HG02798 (cell line): ENCODE measurements at regions not wholly inside any gene's neighbourhood (a gene's known extent, or its start where the extent isn't known, plus 50 kb on each side); places are given as distances from the start of the nearest gene placed in this dataset.
A peak's percentile ranks its signal among the peaks of the same experiment; 100 is the strongest.

Experiments
- ATAC-seq: cut with Tn5 transposase; IDR thresholded peaks from one replicate; pipeline ENCODE4 v1.9.1; 2021; ENCODE audit warnings: mild to moderate bottlenecking; ENCODE audit not compliant: unreplicated experiment, poor library complexity

DNA sequence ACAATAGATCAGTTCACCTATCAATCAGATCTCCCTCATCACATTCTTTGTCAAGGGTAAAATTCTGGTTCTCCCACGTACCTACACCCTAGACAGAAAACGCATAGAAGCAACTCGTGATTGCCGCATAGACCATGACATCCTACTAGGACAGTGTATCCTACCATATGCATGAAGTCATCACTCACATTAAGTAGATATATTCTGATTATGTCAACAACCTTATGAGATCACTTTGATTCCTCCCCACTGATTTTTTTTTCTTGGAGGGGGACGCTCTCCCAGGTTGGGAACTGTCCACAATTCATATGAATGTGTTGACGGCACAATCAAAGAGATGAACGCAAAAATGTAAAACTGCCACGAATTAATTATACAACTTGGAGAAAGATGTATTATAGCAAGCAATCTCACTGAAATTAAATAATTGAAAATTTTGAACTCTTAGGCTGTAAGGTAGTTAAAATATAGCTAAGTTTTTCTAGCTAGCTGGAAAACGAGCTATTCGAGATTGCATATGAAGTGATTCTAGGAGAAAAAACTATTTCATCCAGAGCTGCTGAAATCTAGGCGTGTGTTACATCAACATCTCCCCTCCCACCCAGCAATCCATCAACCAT is 82.5 kb upstream of the CCDC28A start:
- no peak for ATAC-seq

DNA sequence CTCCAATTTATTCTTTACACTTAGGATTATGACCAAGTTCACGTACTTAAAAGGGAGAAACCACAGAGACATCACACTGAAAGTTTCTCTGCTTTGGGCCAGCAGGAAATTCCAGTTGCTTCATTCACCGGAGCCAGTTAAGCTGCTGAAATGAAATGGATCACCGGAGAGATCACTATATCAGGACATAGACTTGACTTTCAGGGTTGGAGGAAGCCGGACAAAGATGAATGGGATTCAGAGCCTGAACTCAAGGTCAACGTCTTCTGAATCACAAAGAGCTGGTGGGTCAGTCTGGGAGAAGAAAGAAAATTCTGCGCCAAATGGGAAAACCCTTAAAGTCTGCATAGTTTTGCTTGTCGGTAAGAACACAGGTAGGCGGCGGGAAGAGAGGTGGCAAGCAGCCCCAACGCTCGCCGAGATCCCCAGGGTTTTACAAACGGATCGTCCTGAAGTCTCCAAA is 81.9 kb upstream of the CCDC28A start:
- no peak for ATAC-seq

DNA sequence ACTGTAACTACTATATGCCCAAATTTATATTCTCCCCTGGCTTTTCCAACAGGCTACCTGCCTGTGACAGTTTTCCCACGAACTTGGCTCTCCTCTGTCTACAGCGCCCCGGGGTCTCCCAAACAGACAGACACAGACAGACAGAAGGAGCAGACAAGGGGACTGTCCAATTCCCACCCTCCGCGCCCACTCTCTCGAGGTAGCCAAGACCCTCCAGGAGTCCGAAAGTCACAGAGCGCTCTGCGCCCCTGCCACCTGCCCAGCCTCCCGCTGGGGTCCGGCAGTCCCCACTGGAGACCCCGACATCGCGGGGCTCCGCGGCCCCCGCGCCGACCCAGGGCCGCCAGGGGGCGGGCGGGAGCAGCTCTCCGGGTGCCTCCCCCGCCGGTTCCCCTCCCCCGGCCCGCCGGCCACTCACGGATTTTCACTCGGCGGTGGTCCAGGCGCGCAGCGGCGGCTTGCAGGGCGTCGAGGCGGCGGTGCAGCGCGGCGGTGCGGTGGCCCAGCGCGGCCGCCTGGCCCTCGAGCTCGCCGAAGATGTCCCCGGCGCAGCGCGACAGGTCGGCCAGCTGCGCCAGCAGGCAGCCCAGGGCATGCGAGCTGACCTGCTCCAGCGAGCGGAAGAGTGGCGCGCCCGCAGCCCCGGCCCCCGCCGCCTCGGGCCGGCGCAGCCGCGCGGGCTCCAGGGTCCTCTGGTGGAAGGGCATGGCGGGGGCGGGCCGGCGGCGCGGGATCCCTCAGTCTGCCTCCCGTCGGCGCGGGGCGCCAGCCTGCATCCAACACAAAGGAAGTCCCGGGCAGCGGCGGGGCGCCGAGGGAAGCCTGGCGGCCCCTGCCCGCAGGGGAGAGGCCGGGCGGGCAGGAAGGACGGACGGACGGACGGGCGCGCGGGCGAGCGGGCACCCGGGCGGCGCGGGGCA is 81.3 kb upstream of the CCDC28A start:
- peak; percentile 72 for ATAC-seq

DNA sequence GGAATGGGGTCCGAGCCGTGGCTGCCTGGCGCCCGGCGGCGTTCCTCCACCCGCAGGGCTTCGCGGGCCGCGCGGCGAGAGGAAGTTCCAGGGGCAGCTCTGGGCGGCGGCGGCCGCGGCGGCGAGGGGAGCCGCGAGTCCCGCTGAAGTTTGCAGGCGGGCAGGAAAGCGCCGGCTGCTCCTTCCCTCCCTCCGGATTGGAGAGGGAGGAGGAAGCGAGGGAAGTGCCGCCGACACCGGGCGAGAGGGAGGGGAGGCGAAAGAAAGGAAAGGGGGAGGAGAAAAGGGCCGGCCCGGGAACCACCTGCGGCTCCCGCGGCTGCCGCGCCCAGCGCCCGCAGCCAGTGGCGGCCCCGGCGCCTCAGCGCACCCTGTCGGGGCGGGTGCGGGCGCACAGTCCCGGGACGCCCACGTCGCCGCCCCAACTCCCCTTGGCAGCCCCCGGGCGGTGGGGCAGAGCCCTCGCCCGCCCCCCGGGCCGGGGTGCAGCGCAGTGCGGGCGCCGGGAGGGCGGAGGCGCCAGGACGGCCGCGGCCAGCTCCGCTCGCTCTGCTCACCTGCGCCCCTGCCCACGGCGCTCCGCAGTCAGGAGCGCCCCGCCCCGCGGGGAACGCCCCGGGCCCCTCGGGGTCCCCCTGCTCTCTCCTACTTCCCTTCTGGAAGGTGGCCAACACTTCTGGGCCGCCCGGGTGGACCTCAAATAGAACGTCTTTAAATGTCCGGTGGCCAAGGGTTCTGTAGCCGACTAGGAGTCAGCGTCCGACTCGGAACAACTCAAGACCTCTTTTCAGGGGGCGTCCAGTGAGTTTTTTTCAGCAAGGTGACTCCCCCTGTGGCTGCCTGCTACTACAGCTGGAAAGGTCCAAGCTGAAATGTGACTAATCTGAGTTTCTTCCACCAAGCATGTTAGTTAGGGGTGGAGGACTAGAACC is 80.3 kb upstream of the CCDC28A start:
- ATAC-seq = peak; percentile 59

DNA sequence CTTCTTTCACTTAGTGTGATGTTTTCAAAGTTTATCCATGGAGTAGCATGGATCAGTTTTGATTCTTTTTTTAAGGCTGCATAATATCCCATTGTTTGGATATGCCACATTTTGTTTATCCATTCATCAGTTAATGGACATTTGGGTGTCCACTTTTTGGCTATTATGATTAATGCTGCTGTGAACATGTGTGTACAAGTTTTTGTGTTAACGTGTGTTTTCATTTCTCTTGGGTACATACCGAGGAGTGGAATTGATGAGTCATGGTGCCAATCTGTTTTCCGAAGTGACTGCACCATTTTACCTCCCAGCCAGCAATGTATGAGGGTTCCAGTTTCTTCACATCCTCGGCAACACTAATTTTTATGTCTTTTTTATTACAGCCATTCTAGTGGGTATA is 78.4 kb upstream of the CCDC28A start:
- no peak for ATAC-seq

DNA sequence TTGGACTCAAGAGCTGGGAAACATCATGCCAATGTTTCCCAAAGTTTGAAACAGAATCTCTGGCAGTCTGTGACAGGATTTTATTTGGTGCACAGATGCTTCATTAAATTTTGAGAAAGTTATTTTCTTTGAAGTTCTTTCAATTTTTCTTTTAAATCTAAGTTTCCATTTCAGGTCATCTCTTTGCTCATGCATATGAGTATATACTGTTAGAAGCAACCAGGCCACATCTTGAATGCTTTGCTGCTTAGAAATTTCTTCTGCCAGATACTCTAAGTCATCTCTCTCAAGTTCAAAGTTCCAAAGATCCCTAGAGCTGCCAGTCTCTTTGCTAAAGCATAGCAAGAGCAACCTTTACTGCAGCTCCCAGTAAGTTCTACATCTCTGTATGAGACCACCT is 59.1 kb upstream of the CCDC28A start:
- no peak for ATAC-seq

DNA sequence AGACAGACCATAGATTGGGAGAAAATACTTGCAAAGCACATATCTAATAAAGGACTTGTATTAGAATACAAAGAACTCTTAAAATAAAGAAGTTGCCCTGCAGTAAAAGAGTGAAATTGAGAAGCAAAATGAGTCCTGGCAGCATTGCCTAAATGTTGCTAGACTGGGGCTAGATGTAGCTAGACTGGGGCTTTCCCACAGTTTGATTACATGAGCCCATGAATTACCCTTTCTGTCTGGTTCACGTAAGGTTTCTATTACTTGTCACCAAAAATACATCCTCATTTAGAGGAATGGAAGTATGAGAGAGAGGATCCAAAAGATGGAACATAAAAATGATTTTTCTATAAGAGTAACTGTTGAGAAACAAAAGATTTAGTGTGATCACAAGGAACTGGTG is 57.6 kb upstream of the CCDC28A start:
- no peak for ATAC-seq

DNA sequence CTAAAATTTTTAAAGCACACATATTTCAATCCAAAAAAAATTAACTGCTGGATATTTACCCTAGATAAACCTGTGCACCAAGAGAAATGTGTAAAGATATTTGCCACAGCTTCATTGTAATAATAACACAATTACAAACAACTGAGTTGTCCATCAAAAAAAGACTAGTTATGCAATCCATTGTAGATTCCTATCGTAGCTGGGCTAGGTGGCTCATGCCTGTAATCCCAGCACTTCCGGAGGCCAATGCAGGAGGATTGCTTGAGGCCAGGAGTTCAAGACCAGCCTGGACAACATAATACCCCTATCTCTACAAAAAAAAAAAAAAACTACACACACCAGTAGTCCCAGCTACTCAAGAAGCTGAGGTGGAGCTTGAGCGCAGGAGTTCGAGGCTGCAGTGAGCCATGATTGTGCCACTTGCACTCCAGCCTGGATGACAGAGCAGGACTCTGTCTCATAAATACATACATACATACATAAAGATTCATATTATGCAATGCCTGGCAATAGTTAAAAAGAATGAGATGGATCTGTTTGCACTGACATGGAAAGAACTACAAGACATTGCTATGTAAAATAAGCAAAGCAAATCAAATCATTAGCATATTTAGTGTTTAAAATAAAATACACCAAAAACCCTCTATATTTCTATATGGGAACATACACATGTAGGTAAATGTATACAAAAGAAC is 56.5 kb upstream of the CCDC28A start:
- no peak for ATAC-seq

DNA sequence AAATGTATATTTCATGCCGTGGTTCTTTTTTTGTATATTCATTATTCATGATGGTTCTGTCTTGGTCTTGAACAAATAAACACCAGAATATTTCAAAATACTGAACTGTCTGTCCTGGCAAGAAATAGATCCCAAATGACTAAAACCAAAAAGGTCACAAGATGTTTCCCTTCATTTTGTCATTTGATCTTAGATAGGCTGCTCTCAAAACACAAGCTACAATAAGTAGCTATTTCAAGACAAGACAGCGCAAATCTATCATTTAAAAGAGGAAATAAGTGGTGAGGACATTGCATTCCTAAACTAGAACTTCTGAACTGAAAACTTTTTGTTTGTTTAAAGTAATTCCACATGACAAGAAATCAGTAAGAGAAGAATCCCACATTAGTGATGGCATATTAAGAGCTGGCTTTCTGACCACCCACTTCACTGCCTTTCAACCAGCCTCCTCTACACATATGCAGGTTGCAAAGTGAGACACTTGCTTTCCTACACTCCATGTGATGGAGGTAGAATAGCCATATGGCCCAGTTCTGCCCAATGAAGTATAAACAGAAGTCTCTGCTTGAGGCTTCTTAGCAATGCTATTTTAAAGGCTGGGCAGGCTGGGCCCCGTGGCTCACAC is 54.4 kb upstream of the CCDC28A start:
- ATAC-seq = no peak

DNA sequence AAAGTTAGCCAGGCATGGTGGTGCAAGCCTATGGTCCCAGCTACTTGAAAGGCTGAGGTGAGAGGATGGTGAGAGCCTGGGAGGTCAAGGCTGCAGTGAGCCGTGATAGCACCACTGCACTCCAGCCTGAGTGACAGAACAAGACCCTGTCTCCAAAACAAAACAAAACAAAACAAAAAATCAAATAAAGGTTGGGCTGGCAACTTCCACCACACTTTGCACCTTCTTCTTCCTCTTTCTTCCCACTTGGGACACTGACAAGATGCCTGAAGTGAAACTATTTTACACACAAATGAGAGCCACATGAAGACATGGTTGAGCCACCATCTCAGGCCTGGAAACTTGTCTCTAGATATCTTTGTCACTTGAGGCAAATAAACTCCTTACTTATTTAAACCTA is 53.8 kb upstream of the CCDC28A start:
- no peak for ATAC-seq

DNA sequence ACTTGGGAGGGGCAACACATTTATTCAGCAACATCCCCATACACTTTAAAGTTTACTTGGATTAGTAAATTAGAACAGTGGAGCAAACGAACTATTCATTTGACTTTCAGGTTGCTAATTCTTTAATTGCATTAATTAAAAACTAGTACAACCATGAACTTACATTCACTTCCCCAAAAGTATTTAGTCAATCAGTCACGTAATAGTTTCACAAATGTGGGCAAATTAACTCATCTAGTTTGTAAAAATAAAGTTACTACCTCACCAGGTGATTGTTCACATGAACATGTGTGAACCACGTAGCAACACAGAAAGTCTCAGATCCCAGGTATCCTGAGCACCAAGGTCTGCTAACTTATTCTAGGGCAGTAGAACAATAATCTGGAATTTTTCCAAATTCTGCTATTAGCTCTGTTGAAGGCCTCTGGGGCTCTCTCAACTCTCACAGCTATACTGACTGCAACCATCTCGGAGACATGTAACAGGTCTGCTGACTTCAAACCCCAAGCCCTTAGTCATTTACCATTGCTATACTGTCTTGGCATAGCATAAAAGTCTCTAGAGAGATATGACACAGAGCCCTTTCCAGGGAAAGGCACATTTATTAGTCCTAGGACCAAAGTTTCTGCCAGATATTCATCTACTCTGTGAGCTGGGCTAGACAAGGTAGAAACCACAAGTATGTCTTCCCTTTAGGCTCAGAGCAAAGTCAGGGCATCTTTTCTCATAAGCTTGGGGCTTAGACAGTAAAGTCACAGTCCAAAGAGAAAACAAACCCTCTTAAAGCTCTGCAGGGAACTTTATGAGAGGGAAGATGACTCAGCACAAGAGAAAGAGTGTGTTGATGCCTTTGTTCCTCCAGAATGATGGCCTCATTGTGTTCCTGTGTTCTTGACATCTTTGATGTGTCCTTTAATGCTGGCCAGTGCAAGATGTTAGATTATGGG is 50.9 kb upstream of the CCDC28A start:
- ATAC-seq = no peak
